Stimulated activated naive CD8-positive, alpha-beta T cell treated with anti-CD3 and anti-CD28 coated beads, Interleukin-15, Interleukin-2, amounts not matched to agents 100 ng/mL and 50 ng/mL, for 24 hours (primary cell): ENCODE measurements at regions not wholly inside any gene's neighbourhood (a gene's known extent, or its start where the extent isn't known, plus 50 kb on each side); places are given as distances from the start of the nearest gene placed in this dataset.

Experiments
- H3K27ac Mint-ChIP-seq: one replicate; pipeline ENCODE4 v1.8.0; 2021; ENCODE audit warnings: mild to moderate bottlenecking, mixed read lengths
- H3K27me3 Mint-ChIP-seq: one replicate; pipeline ENCODE4 v1.8.0; 2021; ENCODE audit warnings: mixed read lengths
- H3K36me3 Mint-ChIP-seq: one replicate; pipeline ENCODE4 v1.8.0; 2021; ENCODE audit warnings: low read depth, mixed read lengths
- H3K4me1 Mint-ChIP-seq: one replicate; pipeline ENCODE4 v1.8.0; 2021; ENCODE audit warnings: low read depth, mixed read lengths
- H3K4me3 Mint-ChIP-seq: one replicate; pipeline ENCODE4 v1.8.0; 2021; ENCODE audit warnings: mild to moderate bottlenecking, mixed read lengths
- H3K9me3 Mint-ChIP-seq: one replicate; pipeline ENCODE4 v1.8.0; 2021; ENCODE audit warnings: mixed read lengths

- Mint-ChIP-seq H3K36me3 (no peaks in the 10 kb centered on the region), H3K4me1 (no peaks in the 10 kb centered on the region), H3K27me3 (peaks cover 21% of the 10 kb centered on the region), H3K9me3 (peaks cover 18% of the 10 kb centered on the region), H3K4me3 (no peak overlapping the region), H3K27ac (no peak overlapping the region)
Observed at GRCh38 chr15:60057554-60057953, 53.4 kb downstream of the FOXB1 start.

GRCh38 chr15:60059186-60059585, 55.1 kb downstream of the FOXB1 start:
- Mint-ChIP-seq H3K27ac (no peak overlapping the region), H3K4me1 (no peaks in the 10 kb centered on the region), H3K36me3 (no peaks in the 10 kb centered on the region), H3K9me3 (peaks cover 19% of the 10 kb centered on the region), H3K27me3 (peaks cover 27% of the 10 kb centered on the region), H3K4me3 (no peak overlapping the region)

- peaks cover 36% of the 10 kb centered on the region for H3K27me3 Mint-ChIP-seq
- no peak overlapping the region for H3K27ac Mint-ChIP-seq
- peaks cover 19% of the 10 kb centered on the region for H3K9me3 Mint-ChIP-seq
- H3K36me3 Mint-ChIP-seq = no peaks in the 10 kb centered on the region
- no peak overlapping the region for H3K4me3 Mint-ChIP-seq
- no peaks in the 10 kb centered on the region for H3K4me1 Mint-ChIP-seq
Observed at GRCh38 chr15:60061758-60062157, 57.6 kb downstream of the FOXB1 start.

GRCh38 chr15:60062826-60063225, 58.7 kb downstream of the FOXB1 start:
- Mint-ChIP-seq H3K27me3 (peaks cover 26% of the 10 kb centered on the region), H3K27ac (no peak overlapping the region)

GRCh38 chr15:60065951-60066350, 61.8 kb downstream of the FOXB1 start:
- H3K9me3 Mint-ChIP-seq = peaks cover 17% of the 10 kb centered on the region
- H3K27ac Mint-ChIP-seq = no peak overlapping the region
- H3K4me1 Mint-ChIP-seq = no peaks in the 10 kb centered on the region
- no peak overlapping the region for H3K4me3 Mint-ChIP-seq
- H3K27me3 Mint-ChIP-seq = peaks cover 25% of the 10 kb centered on the region
- H3K36me3 Mint-ChIP-seq = no peaks in the 10 kb centered on the region

More at GRCh38 chr15:60062826-60063225, 58.7 kb downstream of the FOXB1 start:
- Mint-ChIP-seq H3K36me3 (no peaks in the 10 kb centered on the region), H3K4me3 (no peak overlapping the region), H3K9me3 (peaks cover 19% of the 10 kb centered on the region), H3K4me1 (no peaks in the 10 kb centered on the region)

GRCh38 chr15:60070838-60071493, 66.9 kb downstream of the FOXB1 start:
- Mint-ChIP-seq H3K4me1 (peaks cover 23% of the 10 kb centered on the region), H3K9me3 (no peaks in the 10 kb centered on the region), H3K4me3 (no peak overlapping the region), H3K36me3 (no peaks in the 10 kb centered on the region), H3K27ac (no peak overlapping the region), H3K27me3 (peaks cover 11% of the 10 kb centered on the region)

- Mint-ChIP-seq H3K36me3 (no peaks in the 10 kb centered on the region), H3K9me3 (no peaks in the 10 kb centered on the region), H3K4me3 (no peak overlapping the region), H3K27ac (no peak overlapping the region), H3K4me1 (peaks cover 43% of the 10 kb centered on the region), H3K27me3 (peaks cover 8% of the 10 kb centered on the region)
Observed at GRCh38 chr15:60072826-60073465, 68.8 kb downstream of the FOXB1 start.

GRCh38 chr15:60073466-60073840, 69.3 kb downstream of the FOXB1 start:
- Mint-ChIP-seq H3K27me3 (peaks cover 8% of the 10 kb centered on the region), H3K36me3 (no peaks in the 10 kb centered on the region), H3K4me1 (peaks cover 48% of the 10 kb centered on the region), H3K27ac (no peak overlapping the region), H3K4me3 (no peak overlapping the region), H3K9me3 (no peaks in the 10 kb centered on the region)

- Mint-ChIP-seq H3K36me3 (no peaks in the 10 kb centered on the region), H3K4me1 (peaks cover 51% of the 10 kb centered on the region), H3K4me3 (no peak overlapping the region), H3K9me3 (no peaks in the 10 kb centered on the region), H3K27ac (no peak overlapping the region), H3K27me3 (peaks cover 5% of the 10 kb centered on the region)
Observed at GRCh38 chr15:60074181-60074885, 70.2 kb downstream of the FOXB1 start.

GRCh38 chr15:60076045-60076444, 71.9 kb downstream of the FOXB1 start:
- peaks cover 51% of the 10 kb centered on the region for H3K4me1 Mint-ChIP-seq

GRCh38 chr15:60076582-60077276, 72.6 kb downstream of the FOXB1 start:
- peaks cover 2% of the 10 kb centered on the region for H3K27me3 Mint-ChIP-seq
- H3K27ac Mint-ChIP-seq = peak overlapping the region; percentile 80
- no peaks in the 10 kb centered on the region for H3K36me3 Mint-ChIP-seq
- H3K4me3 Mint-ChIP-seq = peak overlapping the region; percentile 62
- H3K9me3 Mint-ChIP-seq = no peaks in the 10 kb centered on the region
- H3K4me1 Mint-ChIP-seq = peaks cover 51% of the 10 kb centered on the region

More at GRCh38 chr15:60076045-60076444, 71.9 kb downstream of the FOXB1 start:
- Mint-ChIP-seq H3K27ac (peak overlapping the region; percentile 7), H3K27me3 (peaks cover under 1% of the 10 kb centered on the region), H3K36me3 (no peaks in the 10 kb centered on the region), H3K9me3 (no peaks in the 10 kb centered on the region), H3K4me3 (peak overlapping the region; percentile 9)

- Mint-ChIP-seq H3K27ac (peak overlapping the region; percentile 80), H3K9me3 (no peaks in the 10 kb centered on the region), H3K27me3 (peaks cover 3% of the 10 kb centered on the region), H3K4me3 (peak overlapping the region; percentile 62), H3K36me3 (no peaks in the 10 kb centered on the region), H3K4me1 (peaks cover 51% of the 10 kb centered on the region)
Observed at GRCh38 chr15:60077581-60078359, 73.7 kb downstream of the FOXB1 start.

- no peaks in the 10 kb centered on the region for H3K9me3 Mint-ChIP-seq
- H3K27ac Mint-ChIP-seq = no peak overlapping the region
- H3K4me1 Mint-ChIP-seq = peaks cover 46% of the 10 kb centered on the region
- peaks cover 3% of the 10 kb centered on the region for H3K27me3 Mint-ChIP-seq
- H3K4me3 Mint-ChIP-seq = no peak overlapping the region
- H3K36me3 Mint-ChIP-seq = no peaks in the 10 kb centered on the region
Observed at GRCh38 chr15:60079210-60079609, 75.1 kb downstream of the FOXB1 start.

- Mint-ChIP-seq H3K4me1 (peaks cover 18% of the 10 kb centered on the region), H3K27ac (no peak overlapping the region), H3K9me3 (no peaks in the 10 kb centered on the region), H3K4me3 (no peak overlapping the region), H3K36me3 (no peaks in the 10 kb centered on the region), H3K27me3 (peaks cover 5% of the 10 kb centered on the region)
Observed at GRCh38 chr15:60081976-60082375, 77.9 kb downstream of the FOXB1 start.
